HG02870 (cell line): ENCODE measurements at regions not wholly inside any gene's neighbourhood (a gene's known extent, or its start where the extent isn't known, plus 50 kb on each side); places are given as distances from the start of the nearest gene placed in this dataset.

Experiments
- ATAC-seq: cut with Tn5 transposase; IDR thresholded peaks from one replicate; pipeline ENCODE4 v1.9.1; 2021; ENCODE audit warnings: mild to moderate bottlenecking, moderate library complexity; ENCODE audit not compliant: unreplicated experiment

DNA sequence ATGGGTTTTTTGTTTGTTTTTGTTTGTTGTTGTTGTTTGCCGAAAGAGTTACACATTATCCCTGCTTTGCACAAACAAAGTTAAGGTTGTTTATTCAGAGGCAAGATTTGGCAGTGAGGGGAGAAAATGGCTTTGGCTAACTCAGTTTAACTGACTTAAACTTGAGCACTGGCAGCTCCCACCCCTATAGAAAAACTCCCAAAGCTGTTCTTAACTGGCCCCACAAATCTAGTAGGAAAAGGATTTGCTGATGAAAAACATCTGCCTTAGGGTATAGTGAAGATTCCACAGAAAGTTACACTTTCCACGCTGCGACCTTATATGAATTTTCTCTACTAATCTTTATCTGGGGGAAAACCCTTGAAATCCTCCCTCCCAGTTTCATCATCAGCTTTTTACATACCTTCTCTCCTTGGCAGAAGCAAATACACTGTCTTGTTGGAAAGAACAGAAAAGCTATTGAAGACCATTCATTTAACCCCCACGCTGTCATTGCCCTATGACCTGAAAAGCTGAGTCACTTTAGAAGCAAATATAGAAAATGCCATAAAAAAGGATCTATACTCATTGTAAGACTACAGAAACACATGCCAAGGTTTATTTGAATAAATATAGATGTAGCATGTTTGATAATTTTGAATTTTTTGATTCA lies 551.7 kb downstream of the NR2F2 start:
- no peak for ATAC-seq

DNA sequence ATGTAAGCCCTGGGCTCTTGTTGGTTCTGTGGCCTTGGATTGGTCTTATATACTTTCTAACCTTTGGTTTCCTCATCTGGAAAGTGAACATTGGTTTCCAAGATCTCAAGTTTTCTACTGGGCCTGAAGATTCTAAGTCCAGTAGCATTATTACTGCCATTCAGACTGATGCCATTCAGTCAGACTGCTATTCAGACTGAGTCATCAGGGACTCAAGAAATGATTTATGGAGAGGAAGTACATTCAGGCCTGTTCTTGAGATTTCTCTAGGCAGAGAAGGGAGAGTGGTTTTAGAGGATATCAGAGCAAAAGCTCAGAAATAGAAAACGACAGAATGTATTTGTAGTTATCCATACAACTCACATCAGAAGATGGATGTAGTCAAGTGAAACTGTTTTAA lies 557.2 kb downstream of the NR2F2 start:
- ATAC-seq = no peak

DNA sequence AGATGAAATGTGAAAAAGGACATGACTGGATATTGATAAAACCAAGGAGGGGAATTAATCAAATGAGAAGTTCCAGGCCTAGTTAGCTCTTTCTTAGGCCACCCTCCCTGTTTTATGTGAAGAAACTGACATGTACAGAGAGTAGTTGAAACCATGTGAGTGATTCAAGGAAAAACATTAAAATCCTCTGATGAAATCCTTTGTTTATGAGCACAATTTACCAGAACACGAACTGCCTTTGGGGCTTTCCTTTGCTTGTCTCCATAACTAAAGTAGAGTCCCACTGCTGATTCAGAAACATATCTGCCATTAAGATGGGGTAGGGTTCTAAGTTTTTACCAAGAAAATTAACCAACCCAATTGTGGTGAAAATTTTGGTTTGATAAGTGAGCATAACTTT lies 558.3 kb downstream of the NR2F2 start:
- no peak for ATAC-seq

DNA sequence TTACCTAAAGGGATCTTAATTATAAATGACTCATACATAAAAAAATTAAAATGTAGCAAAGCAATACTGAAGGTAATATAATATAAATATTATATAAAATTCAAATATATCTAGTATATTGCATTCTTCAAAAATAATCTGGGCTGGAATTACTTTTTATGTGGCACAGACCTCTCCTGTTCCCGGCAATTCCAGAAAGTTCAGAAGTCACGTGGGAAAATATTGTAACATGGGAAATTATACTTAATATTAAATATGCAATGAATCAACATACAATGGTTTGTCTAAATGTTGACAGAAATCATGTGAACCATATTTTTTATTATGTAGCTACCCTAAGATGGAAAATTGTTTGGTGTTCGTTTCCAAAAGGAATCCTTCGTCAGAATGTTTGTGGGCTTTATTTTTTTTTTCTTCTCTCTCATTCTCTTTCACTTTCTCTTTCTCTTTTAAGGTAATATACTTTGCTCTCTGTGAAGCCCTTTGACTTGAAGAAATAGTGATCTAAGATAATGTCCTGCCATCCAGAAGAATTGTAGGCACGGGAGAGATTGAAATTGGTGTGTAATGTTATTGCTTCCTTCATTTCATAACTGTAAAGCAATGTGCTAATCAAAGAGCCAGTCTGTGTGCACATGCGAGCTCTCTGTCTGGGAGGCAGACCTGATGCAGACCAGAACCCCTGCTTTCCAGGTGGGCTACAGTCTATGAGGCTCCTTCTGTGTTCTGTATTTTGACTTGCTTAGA lies 559.4 kb downstream of the NR2F2 start:
- no peak for ATAC-seq

DNA sequence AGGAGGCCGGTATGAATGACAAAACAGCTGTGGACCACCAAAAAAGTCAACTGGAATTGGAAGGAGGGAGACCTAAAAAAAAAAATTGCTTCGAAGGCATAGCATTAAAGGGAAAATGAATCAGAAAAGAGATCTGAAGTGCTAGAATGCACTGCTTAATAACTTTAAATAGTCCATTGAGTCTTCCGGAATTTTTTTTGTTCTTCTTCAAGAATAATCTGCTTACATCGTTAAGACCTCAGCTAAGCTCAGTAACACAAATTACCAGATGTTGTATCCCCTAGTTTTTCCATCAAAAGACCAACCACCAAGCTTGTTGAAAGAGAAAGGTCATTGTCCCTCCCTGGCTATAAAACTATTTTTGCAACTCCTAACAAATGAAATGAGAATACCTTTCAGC lies 560.5 kb downstream of the NR2F2 start:
- no peak for ATAC-seq

DNA sequence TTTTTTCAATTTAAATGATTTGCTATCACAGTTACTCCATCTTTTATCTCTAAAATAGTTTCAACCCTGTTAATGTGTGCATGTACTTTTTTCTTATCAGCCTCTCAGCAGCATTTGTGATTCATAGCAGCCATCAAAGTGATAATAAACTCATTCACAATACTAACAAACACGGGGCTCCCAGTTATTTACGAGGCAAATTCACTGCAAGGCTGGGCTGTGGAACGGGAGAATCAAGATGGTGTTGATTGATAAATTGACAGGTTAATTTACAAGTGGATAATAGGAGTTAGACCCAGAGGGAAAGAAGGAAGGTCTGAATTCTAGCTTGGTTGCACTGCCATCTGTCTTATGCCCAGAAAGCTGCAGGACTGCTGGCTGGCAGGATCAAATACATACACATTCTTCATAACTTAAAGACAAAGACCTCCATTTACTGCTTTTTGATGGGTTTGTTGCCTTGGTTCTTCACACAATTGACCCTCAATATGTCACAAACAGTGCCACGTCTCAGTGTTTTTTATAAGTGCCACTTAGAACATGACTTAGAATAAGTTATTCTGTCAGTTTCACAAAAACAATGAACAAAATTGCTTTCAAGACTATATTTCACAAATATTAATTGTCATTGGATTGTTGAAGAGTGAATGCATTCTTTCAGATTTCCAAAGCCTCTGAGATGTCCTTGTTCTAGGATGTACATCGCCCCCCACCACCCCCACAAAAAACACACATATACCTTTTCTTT lies 562.8 kb downstream of the NR2F2 start:
- no peak for ATAC-seq

DNA sequence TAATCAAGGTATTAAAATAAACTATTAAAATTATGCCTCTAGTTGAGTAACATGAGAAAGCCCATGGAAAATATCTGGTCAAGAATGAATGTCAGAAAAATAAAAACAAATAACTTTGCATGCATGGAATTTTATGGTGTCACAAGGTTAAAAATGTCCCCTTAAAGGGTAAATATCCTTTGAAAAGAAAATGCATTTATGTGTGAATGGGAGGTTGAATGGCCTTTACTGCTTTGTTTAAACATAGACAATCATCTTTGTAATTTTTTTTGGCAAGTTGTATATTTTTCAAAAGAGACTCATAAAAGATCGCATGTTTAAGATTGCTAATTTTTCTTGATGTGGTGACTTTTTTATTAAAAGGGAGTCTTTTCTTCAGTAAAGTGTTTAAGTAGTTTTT lies 564.2 kb downstream of the NR2F2 start:
- no peak for ATAC-seq

DNA sequence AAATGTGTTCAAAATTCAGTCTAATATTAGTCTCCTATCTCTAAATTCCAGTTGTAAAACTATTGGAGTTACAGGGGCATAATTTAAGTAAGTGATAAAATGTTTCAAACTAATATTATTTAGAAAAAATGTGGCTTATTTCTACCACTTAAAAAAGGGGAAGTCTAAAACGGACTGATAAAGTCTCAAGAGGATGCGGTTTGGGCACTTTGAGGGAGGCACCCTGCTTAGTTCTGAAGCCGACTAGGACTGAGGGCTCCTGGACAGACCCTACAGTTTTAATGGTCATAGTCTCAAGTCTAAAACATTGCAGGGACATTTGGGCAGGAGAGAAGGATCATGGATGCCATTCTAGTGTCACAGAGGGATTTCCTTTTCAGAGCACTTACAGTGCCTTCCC lies 566.3 kb downstream of the NR2F2 start:
- no peak for ATAC-seq

DNA sequence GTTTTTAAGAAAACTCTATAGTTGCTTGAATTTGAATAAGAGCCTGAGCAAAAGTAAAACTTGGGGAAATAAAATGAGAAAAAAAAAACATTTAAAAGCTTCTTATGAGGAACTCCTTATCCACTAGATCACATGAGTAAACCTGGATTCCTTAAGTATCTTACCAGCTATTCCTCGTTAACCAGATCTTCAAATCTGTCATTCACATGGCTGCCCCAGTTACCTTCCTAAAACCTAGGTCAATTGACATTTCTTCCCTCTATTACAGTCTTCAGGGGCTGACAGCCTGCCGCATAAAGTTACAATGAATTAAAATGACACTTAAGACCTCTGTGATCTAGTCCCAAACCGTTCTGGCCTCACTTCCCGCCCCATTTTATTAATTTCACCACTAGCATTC lies 583.6 kb downstream of the NR2F2 start:
- ATAC-seq = no peak

DNA sequence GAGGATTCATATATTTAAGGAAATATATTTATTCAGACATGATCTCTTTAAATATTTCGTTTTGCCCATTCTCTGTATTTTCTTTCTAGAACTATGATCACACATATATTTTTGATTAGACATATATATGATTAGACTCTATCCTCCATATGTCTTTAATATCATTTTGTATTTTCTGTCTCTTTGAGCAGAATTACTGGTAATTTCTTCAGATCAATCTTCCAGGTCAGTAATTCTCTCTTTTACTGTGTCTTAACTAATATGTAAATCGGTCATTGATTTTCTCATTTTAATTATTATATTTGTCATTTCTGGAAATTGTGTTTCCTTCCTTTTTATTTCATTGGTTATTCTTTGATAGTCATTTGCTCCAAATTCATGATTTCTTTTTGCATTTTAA lies 586.2 kb downstream of the NR2F2 start:
- no peak for ATAC-seq

DNA sequence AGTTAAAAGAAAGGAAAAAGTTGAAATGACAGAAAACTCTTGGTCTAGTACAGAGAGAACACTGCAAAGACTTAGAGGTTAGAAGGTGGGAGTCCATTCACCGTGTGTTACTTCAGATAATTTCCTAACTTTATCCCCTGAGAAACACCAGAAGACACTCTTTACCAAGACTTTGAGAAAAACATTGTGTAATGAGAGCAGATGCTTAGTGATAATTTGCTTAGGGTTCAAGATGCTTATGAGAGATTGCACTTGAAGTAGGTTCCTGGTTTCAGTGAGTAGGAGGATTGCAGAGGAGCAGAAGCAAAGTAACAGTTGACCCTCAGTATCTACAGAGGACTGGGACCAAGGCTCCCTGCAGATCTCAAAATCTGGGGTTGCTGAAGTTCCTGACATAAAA lies 594.1 kb downstream of the NR2F2 start:
- ATAC-seq = no peak

DNA sequence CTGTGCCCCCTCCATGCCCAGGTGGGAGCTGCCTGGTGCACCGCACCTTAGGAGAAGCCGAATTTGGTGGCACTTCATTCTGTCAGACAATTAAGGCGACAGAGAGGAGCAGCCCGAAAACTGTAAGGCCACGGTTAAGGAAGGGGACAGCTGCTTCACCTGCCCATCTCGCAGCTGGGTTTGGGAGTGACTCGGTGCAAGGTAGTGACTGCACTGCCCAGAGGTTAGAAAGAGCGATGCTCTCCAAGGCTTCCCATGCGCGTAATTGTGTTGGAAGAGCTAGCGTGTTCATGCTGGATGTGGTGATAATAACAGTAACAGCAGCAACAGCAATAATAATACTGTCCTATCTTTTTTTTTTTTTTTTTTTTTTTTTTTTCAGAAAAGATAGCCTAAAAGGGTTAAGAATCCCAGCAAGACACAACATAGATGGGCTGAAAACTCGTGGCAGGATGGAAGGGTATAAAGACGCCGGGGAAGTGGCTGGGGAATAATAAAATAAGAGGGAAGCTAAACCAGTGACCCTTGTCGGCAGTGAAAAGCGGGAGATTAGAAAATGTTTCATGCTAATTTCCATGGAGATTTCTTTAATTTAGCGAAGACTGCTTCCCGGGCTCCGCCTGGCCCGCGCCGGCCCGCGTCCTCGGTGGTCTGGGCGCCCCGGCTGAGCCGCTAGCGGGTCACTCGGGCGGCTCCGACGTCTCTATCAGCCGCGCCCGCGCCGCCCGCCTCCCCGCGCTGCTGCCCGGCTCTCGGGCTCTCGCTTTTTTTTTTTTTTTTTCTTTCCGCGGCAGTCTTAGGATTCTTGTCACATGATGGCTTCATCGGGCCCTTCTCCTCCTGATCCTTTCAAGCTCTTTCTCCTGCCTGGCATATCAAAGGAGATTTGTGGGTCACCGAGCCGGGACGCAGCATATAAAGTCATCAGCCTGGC lies 617.1 kb downstream of the NR2F2 start:
- ATAC-seq = no peak

DNA sequence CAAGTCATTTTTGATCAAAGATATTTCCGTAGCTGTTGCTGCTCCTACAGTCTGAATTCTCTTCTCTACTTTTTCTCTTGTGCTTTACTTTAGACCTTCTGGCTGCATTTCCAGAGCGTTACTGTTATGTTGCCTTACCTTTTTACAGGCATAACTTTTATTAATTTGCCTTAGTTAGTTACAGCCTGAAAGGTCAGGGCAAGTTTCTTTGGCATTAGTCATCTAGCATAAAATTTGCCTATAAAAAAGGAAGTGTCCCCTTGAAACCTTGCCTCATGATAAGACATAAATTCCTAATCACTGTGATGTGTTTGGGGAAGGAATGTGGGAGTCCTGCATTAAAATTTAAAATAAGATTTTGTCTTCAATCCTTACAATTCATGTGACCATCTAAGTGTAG lies 618.5 kb downstream of the NR2F2 start:
- no peak for ATAC-seq

DNA sequence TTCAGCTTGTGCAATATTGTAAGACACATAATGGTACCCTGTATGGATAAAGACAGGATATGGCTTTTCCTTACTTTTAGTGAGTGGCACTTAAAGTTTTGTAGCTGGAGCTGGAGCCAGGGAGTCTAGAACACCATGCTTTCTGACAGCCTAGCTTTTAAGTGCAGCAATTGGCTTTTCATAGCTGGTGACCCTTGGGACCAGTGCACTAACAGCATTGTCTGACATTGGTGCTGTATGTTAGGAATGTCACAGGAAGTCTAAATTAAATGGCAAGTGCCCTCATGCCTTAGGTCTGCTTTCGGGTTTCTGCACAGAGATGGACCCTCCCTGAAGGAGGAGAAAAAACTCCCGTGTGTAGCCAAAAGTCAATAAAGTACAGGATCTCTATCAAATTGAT lies 628.2 kb downstream of the NR2F2 start:
- ATAC-seq = no peak

DNA sequence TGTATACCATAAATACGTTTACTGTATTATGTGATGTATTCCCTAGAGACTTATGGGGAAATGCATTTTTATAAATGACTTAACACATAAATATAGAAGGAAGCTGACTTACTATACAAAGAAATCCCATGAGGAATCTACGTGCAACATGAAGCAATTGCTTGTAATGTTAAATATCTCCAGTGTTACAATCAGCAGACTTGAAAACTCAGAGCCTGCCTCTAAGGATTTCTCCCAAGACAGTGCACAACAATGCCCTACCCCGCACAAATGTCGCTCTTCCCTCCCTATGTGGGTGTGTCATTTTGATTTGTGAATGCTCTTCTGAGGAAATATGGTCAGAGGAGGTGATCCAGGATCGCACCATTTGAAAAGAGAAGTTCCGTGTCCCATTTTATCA lies 629.0 kb downstream of the NR2F2 start:
- ATAC-seq = no peak

DNA sequence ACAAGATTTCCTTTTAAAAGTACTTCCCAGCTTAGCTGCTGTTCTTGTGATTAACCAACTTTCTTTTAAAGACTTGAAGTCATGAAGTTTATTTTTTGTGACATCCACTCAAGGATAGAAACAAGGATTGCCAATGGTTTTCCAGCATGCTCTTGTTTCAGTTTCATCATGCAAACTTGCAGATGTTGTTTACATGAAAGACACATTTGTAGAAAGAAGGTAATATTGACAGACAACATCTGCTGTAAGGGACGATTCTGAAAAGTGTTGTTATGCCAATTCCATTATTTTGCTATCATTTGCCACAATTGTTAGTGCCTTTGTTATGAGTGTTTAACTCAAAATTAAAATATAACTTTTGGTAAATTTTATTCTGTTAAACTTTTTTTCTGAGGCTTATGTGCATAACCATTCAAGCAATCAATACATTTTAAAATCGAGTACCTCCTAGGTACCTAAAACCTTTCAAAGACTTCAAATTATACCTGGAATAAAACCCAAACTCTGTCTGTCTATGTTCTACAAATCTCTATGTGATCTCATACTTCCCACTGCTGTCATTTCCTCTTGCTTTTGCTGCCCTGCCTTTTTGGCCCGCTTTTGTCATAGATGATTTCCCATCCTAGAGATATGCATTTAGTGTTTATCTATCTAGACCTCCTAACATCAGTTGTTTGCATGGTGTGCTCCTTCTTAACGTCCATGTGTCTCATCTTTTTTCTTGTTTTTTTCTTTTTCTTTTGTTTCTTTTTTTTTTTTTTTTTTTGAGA lies 630.4 kb downstream of the NR2F2 start:
- no peak for ATAC-seq

DNA sequence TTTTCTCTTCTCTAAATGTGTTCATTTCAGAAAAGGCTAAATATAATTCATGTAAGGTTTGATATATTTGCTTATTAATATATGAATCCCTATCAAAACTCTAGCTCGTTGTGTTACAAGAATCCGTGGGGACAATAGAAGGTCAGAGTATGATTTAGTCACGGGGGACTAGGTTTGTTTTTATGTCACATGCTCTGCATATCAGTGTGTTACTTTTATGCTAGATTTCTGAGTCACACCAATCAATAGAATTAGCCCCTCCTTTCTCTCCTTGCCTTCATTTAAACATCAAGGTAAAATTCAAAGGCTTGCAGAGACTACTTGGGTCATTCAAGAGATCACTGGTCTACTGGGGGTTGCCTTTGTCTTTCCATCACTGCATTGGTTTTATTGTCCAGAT lies 636.1 kb downstream of the NR2F2 start:
- no peak for ATAC-seq

DNA sequence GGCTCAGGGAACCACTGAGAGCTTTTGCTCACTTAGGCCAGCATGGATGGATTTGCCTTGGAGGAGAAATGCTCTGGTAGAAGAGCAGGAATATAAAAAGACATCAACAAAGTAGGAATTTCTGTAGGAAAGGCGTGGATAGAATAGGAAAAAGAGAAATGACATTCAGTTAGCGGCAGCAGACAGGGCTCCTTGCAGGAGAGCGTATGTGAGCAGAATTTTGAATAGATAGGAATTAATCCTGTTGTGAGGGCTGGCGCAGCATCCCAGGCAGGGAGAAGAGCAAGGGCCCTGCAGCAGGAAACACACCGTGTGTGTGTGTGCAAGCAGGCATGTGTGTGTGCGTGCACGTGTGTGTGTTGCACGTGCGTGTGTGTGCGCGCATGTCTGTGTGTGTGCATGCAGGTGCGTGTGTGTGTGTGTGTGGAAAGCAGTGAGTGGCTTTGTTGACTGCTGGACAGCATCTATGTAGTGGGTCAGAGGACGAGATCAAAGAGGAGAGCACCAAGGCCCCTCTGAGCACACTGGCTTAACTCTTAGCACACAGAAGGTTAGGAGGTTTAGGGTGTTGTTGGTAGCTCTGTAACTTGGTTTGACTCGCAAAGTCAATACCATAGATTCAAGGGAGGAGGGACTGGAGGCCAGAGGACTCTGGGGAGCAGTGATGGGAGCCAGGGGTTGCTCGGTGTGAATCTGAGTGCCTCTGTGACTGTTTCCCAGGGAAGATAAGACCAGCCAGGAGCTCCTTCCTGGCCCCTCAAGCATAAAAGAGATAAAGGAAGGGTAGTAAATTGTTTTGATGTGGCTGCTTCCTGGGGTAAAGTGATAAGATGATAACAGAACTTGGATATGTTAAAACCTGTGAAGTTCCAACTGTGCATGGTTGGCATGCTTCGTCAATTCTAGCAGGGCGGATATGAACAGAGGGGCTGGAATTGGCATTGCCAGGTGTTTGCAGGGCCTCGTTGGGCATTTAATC lies 639.5 kb downstream of the NR2F2 start:
- ATAC-seq = no peak

DNA sequence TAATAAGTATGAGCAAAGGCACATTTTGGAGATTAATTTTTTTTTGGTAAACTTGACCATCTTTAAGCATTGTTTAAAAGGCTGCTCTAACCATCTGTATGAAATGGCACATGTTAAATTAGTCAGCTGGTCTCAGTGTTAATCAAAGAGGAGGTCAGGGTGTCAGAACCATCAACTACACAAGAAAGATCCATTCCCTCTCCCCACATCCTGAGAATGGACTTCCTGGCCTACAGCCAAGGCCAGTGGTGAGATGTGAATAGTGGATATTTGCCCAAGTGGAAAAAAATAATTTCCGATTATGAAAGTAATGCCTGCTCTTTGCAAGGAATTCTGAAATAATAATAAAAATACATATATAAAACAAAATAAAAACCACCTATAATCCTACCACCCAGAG lies 641.7 kb downstream of the NR2F2 start:
- ATAC-seq = no peak
